ENCODE measurements at regions not wholly inside any gene's neighbourhood (a gene's known extent, or its start where the extent isn't known, plus 50 kb on each side); places are given as distances from the start of the nearest gene placed in this dataset.

DNA sequence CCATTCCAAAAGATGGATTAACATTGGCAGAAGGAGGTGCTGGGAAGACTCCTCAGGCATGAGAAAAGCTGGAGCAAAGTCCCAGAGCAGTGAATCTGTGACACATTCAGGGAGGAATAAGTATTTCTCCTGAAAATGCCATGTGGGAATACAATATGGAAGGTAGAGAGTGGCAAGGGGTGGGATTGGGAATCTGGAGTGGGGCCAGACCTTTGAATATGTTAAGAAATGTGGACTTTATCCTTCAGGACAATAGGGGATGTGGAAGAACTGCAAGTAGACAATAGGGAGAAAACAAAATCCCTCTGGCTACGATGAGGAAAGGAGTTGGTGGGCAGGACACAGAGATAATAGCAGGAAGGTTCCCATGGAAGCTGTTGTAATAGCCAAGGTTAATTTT lies 305.6 kb upstream of the TGFBR2 start:
- TF ChIP-seq EZH2 (IDR thresholded peaks at IDR 0.05; ENCODE audit: low read length) (no peak), CTCF (optimal IDR thresholded peaks at IDR 0.05 in 1 of 3, IDR thresholded peaks at IDR 0.05 in 1 of 3, conservative IDR thresholded peaks at IDR 0.05 in 1 of 3; ENCODE audit: extremely low read depth in 1 of 3, insufficient read depth in 2 of 3, low read length in 3 of 3) (no peak)
